ENCODE measurements at regions not wholly inside any gene's neighbourhood (a gene's known extent, or its start where the extent isn't known, plus 50 kb on each side); places are given as distances from the start of the nearest gene placed in this dataset.

GRCh38 chr2:52828112-52828511 is 939.5 kb upstream of the CHAC2 start:
- DNase-seq, result no peak

GRCh38 chr2:52821631-52822030 is 946.0 kb upstream of the CHAC2 start:
- no peak for DNase-seq

GRCh38 chr2:52818958-52819357 is 948.6 kb upstream of the CHAC2 start:
- DNase-seq, result no peak

GRCh38 chr2:52810460-52810859 is 957.1 kb upstream of the CHAC2 start:
- DNase-seq, result no peak

- DNase-seq, result no peak
These were observed 961.6 kb upstream of the CHAC2 start for GRCh38 chr2:52805901-52806410.

- no peak for DNase-seq
These were observed 973.0 kb upstream of the CHAC2 start for GRCh38 chr2:52794581-52794980.

GRCh38 chr2:52779446-52779845 is 988.2 kb upstream of the CHAC2 start:
- DNase-seq, result no peak

- DNase-seq, result no peak
These were observed 991.0 kb upstream of the CHAC2 start for GRCh38 chr2:52776571-52776970.

GRCh38 chr2:52775674-52776073 is 991.9 kb upstream of the CHAC2 start:
- DNase-seq, result no peak

GRCh38 chr2:52765735-52766134 is 1001.9 kb upstream of the CHAC2 start:
- DNase-seq, result no peak

GRCh38 chr2:52749764-52750163 is 1017.8 kb upstream of the CHAC2 start:
- no peak for DNase-seq

GRCh38 chr2:52745144-52745543 is 1022.5 kb upstream of the CHAC2 start:
- no peak for DNase-seq

GRCh38 chr2:52732849-52733395 is 1034.7 kb upstream of the CHAC2 start:
- no peak for DNase-seq

- no peak for DNase-seq
These were observed 1043.0 kb upstream of the CHAC2 start for GRCh38 chr2:52724585-52724984.

- DNase-seq, result no peak
These were observed 1049.8 kb upstream of the CHAC2 start for GRCh38 chr2:52717836-52718235.

- no peak for DNase-seq
These were observed 1056.6 kb upstream of the CHAC2 start for GRCh38 chr2:52710810-52711618.

GRCh38 chr2:52704251-52704650 is 1063.4 kb upstream of the CHAC2 start:
- no peak for DNase-seq

- DNase-seq, result no peak
These were observed 1064.6 kb upstream of the CHAC2 start for GRCh38 chr2:52703004-52703403.

GRCh38 chr2:52698408-52698807 is 1069.2 kb upstream of the CHAC2 start:
- no peak for DNase-seq

- no peak for DNase-seq
These were observed 1069.9 kb upstream of the CHAC2 start for GRCh38 chr2:52697690-52698089.

GRCh38 chr2:52695731-52696130 is 1071.9 kb upstream of the CHAC2 start:
- no peak for DNase-seq

- DNase-seq, result no peak
These were observed 1080.7 kb upstream of the CHAC2 start for GRCh38 chr2:52686935-52687334.

GRCh38 chr2:52676056-52676455 is 1091.5 kb upstream of the CHAC2 start:
- no peak for DNase-seq

- no peak for DNase-seq
These were observed 1098.9 kb upstream of the CHAC2 start for GRCh38 chr2:52668724-52669123.

All from inflammatory macrophage (primary cell).